Activated naive CD4-positive, alpha-beta T cell treated with anti-CD3 and anti-CD28 coated beads, Interleukin-2, amount 10 ng/mL, durations not matched to agents 7 days and 5 days (primary cell): ENCODE measurements at regions not wholly inside any gene's neighbourhood (a gene's known extent, or its start where the extent isn't known, plus 50 kb on each side); places are given as distances from the start of the nearest gene placed in this dataset.
"Not testable (repeated sequence)": the region's sequence is repeated elsewhere in the genome, so short reads cannot be mapped to it uniquely, and the experiment has no call there.

Source experiments
- CTCF ChIA-PET: fragments of 350-600 bp; sonication (Branson Sonifier 250); formaldehyde crosslinking; loops from one replicate; lab custom pipeline; 2021; ENCODE audit warnings: antibody characterized with exemption; lab: Charles Lee
- DNase-seq: peaks from one replicate; pipeline ENCODE4 v3.0.0-alpha.2; 2020
- H3K27ac Mint-ChIP-seq: one replicate; pipeline ENCODE4 v1.8.0; 2021; ENCODE audit warnings: mild to moderate bottlenecking, moderate library complexity, mixed read lengths
- H3K27me3 Mint-ChIP-seq: one replicate; pipeline ENCODE4 v1.8.0; 2021; ENCODE audit warnings: mild to moderate bottlenecking, mixed read lengths
- H3K36me3 Mint-ChIP-seq: one replicate; pipeline ENCODE4 v1.8.0; 2021; ENCODE audit warnings: mixed read lengths
- H3K4me1 Mint-ChIP-seq: one replicate; pipeline ENCODE4 v1.8.0; 2021; ENCODE audit warnings: mixed read lengths
- H3K4me3 Mint-ChIP-seq: one replicate; pipeline ENCODE4 v1.8.0; 2021; ENCODE audit warnings: mild to moderate bottlenecking, moderate library complexity, mixed read lengths
- H3K9me3 Mint-ChIP-seq: one replicate; pipeline ENCODE4 v1.8.0; 2021; ENCODE audit warnings: mixed read lengths

GRCh38 chr21:18771845-18772380, 368.3 kb upstream of the TMPRSS15 start:
- Mint-ChIP-seq H3K4me3 (no peak overlapping the region), H3K9me3 (no peaks in the 10 kb centered on the region)
- CTCF ChIA-PET: no interaction called here

GRCh38 chr21:18772404-18772803, 368.8 kb upstream of the TMPRSS15 start:
- Mint-ChIP-seq H3K36me3 (no peaks in the 10 kb centered on the region), H3K27ac (no peak overlapping the region), H3K4me1 (no peaks in the 10 kb centered on the region), H3K4me3 (no peak overlapping the region), H3K9me3 (no peaks in the 10 kb centered on the region), H3K27me3 (no peaks in the 10 kb centered on the region)
- no peak for DNase-seq
- CTCF ChIA-PET: no interaction called here

More at GRCh38 chr21:18771845-18772380, 368.3 kb upstream of the TMPRSS15 start:
- DNase-seq: no peak
- Mint-ChIP-seq H3K27ac (no peak overlapping the region), H3K36me3 (no peaks in the 10 kb centered on the region), H3K4me1 (no peaks in the 10 kb centered on the region), H3K27me3 (no peaks in the 10 kb centered on the region)

DNA sequence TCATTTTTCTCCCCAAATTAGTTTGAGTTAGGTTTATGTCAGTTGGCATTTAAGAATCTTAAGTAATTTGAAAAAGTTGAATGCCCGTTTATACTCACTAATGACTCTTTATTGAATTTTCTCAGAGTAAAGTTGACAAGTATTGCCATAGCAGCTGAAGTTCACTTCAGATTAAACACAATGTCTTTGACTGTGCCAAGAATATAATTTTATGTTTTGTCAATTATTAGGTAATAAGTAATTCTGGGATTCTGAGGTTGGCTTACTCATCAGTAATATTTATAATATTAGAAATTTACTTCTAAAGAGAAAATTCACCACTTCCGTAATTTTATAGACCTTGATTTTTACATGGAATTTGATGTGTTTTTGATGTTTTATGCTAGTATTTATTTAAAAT, 369.3 kb upstream of the TMPRSS15 start:
- H3K4me3 Mint-ChIP-seq: no peak overlapping the region
- no peaks in the 10 kb centered on the region for H3K36me3 Mint-ChIP-seq
- H3K27ac Mint-ChIP-seq: no peak overlapping the region
- H3K4me1 Mint-ChIP-seq: no peaks in the 10 kb centered on the region
- H3K27me3 Mint-ChIP-seq: no peaks in the 10 kb centered on the region
- H3K9me3 Mint-ChIP-seq: no peaks in the 10 kb centered on the region
- no peak for DNase-seq
- CTCF ChIA-PET: no interaction called here

GRCh38 chr21:18776936-18777335, 373.4 kb upstream of the TMPRSS15 start:
- Mint-ChIP-seq H3K4me3 (no peak overlapping the region), H3K27ac (no peak overlapping the region), H3K27me3 (no peaks in the 10 kb centered on the region), H3K36me3 (no peaks in the 10 kb centered on the region), H3K9me3 (peaks cover 7% of the 10 kb centered on the region), H3K4me1 (no peaks in the 10 kb centered on the region)
- CTCF ChIA-PET: interaction anchor here (0.5 kb wide), 1 partner anchor 1168 kb away, joined by 3 read pairs; no protein-coding TSS in a partner anchor
- no peak for DNase-seq

DNA sequence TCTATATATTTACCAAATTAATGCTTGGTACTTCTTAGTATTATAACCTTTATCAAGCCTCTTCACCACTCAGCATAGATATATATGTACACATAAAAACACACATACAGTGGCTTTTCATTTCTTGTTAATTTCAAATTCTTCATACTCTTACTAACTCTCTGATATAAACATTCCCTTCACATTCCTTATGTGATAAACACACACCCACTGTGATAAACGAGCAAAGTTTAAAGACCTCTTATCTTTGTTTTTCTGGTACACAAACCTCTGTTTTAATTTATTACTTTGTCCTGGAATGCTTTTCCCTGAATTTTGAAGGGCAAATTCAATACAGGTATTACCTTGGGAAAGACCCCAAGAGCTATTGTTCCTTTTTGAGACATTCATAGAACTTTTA, 379.1 kb upstream of the TMPRSS15 start:
- Mint-ChIP-seq H3K36me3 (no peaks in the 10 kb centered on the region), H3K9me3 (peaks cover 8% of the 10 kb centered on the region), H3K4me3 (no peak overlapping the region), H3K4me1 (no peaks in the 10 kb centered on the region), H3K27me3 (no peaks in the 10 kb centered on the region), H3K27ac (no peak overlapping the region)
- no peak for DNase-seq
- CTCF ChIA-PET: no interaction called here

- CTCF ChIA-PET: interaction anchor here (0.7 kb wide), 1 partner anchor 10 kb away, joined by 3 read pairs; no protein-coding TSS in a partner anchor
- Mint-ChIP-seq H3K9me3 (peaks cover 31% of the 10 kb centered on the region), H3K4me1 (no peaks in the 10 kb centered on the region), H3K27ac (no peak overlapping the region), H3K27me3 (no peaks in the 10 kb centered on the region), H3K4me3 (no peak overlapping the region), H3K36me3 (no peaks in the 10 kb centered on the region)
- DNase-seq: no peak
Observed at GRCh38 chr21:18801468-18801867, 397.9 kb upstream of the TMPRSS15 start.

- Mint-ChIP-seq H3K9me3 (peaks cover 30% of the 10 kb centered on the region), H3K36me3 (no peaks in the 10 kb centered on the region), H3K4me1 (no peaks in the 10 kb centered on the region), H3K4me3 (no peak overlapping the region), H3K27ac (no peak overlapping the region), H3K27me3 (no peaks in the 10 kb centered on the region)
- CTCF ChIA-PET: no interaction called here
- DNase-seq: no peak
Observed at GRCh38 chr21:18803624-18804023, 400.0 kb upstream of the TMPRSS15 start.

GRCh38 chr21:18810136-18810535, 406.6 kb upstream of the TMPRSS15 start:
- Mint-ChIP-seq H3K4me3 (no peak overlapping the region), H3K9me3 (peaks cover 36% of the 10 kb centered on the region), H3K4me1 (no peaks in the 10 kb centered on the region), H3K27me3 (no peaks in the 10 kb centered on the region), H3K36me3 (no peaks in the 10 kb centered on the region), H3K27ac (no peak overlapping the region)
- no peak for DNase-seq
- CTCF ChIA-PET: no interaction called here

DNA sequence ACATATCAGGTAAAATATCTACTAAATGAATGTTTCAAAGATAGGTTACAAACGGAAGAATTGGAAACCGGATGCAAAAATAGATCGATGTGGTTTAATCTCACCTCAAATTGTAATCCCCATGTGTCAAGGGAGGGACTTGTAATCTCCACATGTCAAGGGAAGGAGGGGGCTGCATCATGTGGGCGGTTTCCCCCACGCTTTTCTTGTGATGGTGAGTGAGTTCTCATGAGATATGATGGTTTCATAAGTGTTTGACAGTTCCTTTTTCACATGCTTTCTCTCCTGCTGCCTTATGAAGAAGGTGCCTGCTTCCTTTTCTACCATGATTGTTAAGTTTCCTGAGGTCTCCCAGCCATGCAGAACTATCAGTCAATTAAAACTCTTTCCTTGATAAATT, 408.7 kb upstream of the TMPRSS15 start:
- Mint-ChIP-seq H3K36me3 (no peaks in the 10 kb centered on the region), H3K9me3 (peaks cover 25% of the 10 kb centered on the region), H3K4me3 (no peak overlapping the region), H3K27ac (no peak overlapping the region), H3K4me1 (no peaks in the 10 kb centered on the region), H3K27me3 (no peaks in the 10 kb centered on the region)
- CTCF ChIA-PET: no interaction called here
- DNase-seq: no peak

GRCh38 chr21:18819507-18819906, 415.9 kb upstream of the TMPRSS15 start:
- DNase-seq: no peak
- no peaks in the 10 kb centered on the region for H3K4me1 Mint-ChIP-seq
- H3K9me3 Mint-ChIP-seq: peaks cover 17% of the 10 kb centered on the region
- no peak overlapping the region for H3K4me3 Mint-ChIP-seq
- no peaks in the 10 kb centered on the region for H3K36me3 Mint-ChIP-seq
- H3K27ac Mint-ChIP-seq: no peak overlapping the region
- CTCF ChIA-PET: no interaction called here
- H3K27me3 Mint-ChIP-seq: no peaks in the 10 kb centered on the region

GRCh38 chr21:18826562-18826961, 423.0 kb upstream of the TMPRSS15 start:
- Mint-ChIP-seq H3K4me3 (no peak overlapping the region), H3K36me3 (no peaks in the 10 kb centered on the region), H3K9me3 (peaks cover 20% of the 10 kb centered on the region), H3K27ac (no peak overlapping the region), H3K27me3 (no peaks in the 10 kb centered on the region), H3K4me1 (no peaks in the 10 kb centered on the region)
- DNase-seq: no peak
- CTCF ChIA-PET: no interaction called here

DNA sequence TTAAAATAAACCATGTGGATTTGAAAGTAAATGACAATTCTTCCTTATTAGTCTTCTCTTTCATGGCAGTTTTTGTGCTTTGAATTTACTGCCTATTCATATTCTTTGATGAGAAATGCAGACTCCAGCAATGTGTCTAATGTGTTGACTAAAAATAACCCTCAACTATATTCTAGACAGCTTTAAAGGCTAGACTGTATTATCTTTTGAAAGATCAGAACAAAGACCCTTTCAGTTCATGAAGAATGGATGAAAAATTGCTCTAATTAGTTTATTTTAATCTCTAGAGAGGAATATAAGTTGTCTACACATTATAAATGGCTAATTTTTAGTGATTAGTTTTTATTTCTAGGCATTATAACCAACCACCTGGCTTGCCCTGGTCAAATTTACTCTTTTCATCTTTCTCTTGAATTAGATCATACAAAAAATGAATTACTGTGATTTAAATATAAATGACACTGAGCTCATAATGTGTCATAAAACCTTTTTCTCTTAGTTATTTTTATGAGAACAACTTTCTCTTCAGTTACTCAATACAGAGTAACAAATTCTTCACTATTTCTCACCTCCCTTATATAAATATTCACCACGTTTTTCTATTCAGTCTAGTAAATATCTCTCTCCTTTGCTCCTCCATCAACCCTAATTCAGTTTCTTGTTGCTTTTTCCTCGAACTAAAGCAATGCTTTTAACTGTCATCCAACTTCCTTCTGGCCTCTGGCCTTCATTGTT, 428.5 kb upstream of the TMPRSS15 start:
- H3K9me3 Mint-ChIP-seq: peaks cover 18% of the 10 kb centered on the region
- no peak overlapping the region for H3K4me3 Mint-ChIP-seq
- no peaks in the 10 kb centered on the region for H3K4me1 Mint-ChIP-seq
- H3K36me3 Mint-ChIP-seq: no peaks in the 10 kb centered on the region
- DNase-seq: no peak
- CTCF ChIA-PET: no interaction called here
- no peak overlapping the region for H3K27ac Mint-ChIP-seq
- H3K27me3 Mint-ChIP-seq: no peaks in the 10 kb centered on the region

- Mint-ChIP-seq H3K27ac (no peak overlapping the region), H3K9me3 (peaks cover 18% of the 10 kb centered on the region), H3K4me1 (no peaks in the 10 kb centered on the region), H3K36me3 (no peaks in the 10 kb centered on the region), H3K4me3 (no peak overlapping the region), H3K27me3 (no peaks in the 10 kb centered on the region)
- no peak for DNase-seq
- CTCF ChIA-PET: no interaction called here
Observed at GRCh38 chr21:18832950-18833349, 429.4 kb upstream of the TMPRSS15 start.

DNA sequence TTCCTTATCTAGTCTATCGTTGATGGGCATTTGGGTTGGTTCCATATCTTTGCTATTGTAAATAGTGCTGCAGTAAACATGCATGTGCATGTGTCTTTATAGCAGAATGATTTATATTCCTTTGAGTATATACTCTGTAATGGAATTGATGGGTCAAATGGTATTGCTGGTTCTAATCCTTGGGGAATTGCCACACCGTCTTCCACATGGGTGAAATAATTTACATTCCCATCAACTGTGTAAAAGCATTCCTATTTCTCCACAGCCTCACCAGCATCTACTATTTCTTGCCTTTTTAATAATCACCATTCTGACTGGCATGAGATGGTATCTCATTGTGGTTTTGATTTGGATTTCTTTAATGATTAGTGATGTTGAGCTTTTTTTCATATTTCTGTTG, 430.5 kb upstream of the TMPRSS15 start:
- H3K27me3 Mint-ChIP-seq, H3K4me1 Mint-ChIP-seq, H3K27ac Mint-ChIP-seq, H3K4me3 Mint-ChIP-seq, H3K36me3 Mint-ChIP-seq, DNase-seq, CTCF ChIA-PET: not testable (repeated sequence)
- peaks cover 18% of the 10 kb centered on the region for H3K9me3 Mint-ChIP-seq

GRCh38 chr21:18840239-18840638, 436.7 kb upstream of the TMPRSS15 start:
- no peak for DNase-seq
- no peak overlapping the region for H3K27ac Mint-ChIP-seq
- H3K36me3 Mint-ChIP-seq: no peaks in the 10 kb centered on the region
- peaks cover 9% of the 10 kb centered on the region for H3K9me3 Mint-ChIP-seq
- CTCF ChIA-PET: no interaction called here
- H3K27me3 Mint-ChIP-seq: no peaks in the 10 kb centered on the region
- no peaks in the 10 kb centered on the region for H3K4me1 Mint-ChIP-seq
- H3K4me3 Mint-ChIP-seq: no peak overlapping the region
